HG03439 (cell line): ENCODE measurements at regions not wholly inside any gene's neighbourhood (a gene's known extent, or its start where the extent isn't known, plus 50 kb on each side); places are given as distances from the start of the nearest gene placed in this dataset.
"Not testable (repeated sequence)": the region's sequence is repeated elsewhere in the genome, so short reads cannot be mapped to it uniquely, and the experiment has no call there.

Experiments
- ATAC-seq: cut with Tn5 transposase; IDR thresholded peaks from one replicate; pipeline ENCODE4 v1.9.1; 2021; ENCODE audit warnings: mild to moderate bottlenecking, moderate library complexity; ENCODE audit not compliant: unreplicated experiment

DNA sequence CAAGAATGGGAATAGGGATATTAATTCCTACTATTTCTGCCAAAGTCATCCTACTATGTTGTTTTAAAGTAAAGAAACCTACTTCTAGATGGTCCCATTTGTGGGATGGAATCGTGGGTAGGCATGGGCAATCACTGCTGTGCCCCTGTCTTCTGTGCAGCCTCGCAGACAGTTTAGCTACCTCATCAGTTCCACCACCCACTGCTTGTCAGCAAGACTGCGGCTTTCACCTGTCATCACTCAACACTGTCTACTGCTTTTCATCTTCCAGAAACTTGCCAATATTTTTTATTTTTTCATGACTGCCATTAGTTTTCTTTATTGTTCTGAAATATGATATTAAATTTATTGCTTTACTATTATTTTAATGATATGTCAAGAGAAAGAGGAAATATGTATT lies 368.1 kb upstream of the KYNU start:
- no peak for ATAC-seq

DNA sequence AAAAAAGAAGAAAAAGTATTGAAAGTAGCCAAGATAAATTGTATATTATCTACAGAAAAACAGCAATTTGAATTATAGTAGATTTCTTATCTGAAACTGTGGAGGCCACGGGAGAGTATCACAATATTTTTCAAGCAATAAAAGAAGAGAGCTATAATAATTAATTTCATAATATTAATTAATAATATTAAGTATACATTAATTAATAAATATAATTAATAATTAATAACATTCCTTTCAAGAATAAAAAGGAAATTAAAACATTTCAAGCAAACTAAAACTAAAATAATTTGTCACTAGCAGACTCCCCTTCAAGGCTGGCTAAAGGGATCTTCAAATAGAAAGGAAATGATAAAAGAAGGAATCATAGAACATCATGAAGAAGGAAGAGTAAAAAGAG lies 372.7 kb upstream of the KYNU start:
- ATAC-seq, result no peak

DNA sequence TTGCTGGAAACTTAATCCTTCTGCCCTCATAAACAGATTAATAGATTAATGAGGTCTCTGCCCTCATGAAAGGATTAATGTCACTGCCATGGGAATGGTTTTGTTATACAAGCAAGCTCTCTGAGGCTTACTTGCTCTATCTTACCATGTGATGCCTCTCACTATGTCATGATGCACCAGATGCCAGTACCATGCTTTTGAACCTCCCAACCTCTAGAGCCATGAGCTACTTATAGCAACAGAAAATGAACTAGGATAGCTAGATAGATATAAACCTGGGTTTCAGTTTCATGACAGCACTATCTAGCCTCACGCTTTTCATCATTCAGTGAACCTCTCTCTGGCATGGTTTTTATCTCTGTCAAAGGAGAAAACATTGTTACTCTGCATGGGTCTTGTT lies 371.6 kb upstream of the LRP1B start:
- ATAC-seq, result no peak

DNA sequence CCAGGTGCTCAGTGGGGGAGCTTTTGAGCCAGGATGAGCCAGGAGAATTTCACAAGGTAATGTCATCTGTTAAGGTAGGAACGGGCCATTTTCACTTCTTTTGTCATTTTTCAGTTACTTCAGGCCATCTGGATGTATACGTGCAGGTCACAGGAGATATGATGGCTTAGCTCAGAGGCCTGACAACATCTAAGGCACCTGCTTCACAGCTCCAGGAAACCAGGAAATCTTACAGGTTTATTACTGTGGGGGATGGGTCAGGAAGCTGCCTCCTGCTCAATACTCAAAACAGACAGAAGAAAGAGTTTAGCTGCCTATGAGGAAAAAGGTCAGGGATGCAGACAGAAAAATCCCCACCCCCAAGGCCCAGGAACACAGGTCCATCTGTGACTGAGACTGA lies 364.3 kb upstream of the LRP1B start:
- ATAC-seq, result no peak

DNA sequence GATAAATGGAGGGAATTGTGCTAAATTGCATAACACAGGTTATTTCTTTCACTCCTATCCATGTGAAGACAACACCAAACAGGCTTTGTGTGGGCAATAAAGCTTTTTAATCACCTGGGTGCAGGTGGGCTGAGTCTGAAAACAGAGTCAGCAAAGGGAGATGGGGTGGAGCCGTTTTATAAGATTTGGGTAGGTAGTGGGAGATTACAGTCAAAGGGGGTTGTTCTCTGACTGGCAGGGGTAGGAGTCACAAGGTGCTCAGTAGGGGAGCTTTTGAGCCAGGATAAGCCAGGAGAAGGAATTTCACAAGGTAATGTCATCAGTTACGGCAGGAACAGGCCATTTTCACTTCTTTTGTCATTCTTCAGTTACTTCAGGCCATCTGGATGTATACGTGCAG lies 358.8 kb upstream of the LRP1B start:
- ATAC-seq, result not testable (repeated sequence)

DNA sequence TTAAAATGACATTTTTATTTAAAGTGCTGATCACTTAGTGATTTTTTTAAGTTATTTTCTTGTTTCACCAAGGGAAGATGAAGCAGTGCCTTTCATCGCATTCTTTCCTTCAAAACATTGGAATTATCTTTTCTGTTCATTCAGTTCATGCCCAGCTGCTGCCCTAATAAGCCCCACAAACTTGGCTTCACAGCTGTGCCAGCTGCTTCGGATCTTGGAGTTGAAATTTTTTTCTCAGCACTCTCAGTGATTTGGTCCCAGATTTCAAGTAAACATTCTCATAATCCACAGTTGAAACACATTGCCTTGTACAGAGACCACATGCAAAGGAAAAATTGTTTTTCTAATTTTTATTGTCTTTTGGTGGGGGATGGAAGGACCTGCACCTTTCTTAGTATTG lies 353.3 kb upstream of the LRP1B start:
- no peak for ATAC-seq

DNA sequence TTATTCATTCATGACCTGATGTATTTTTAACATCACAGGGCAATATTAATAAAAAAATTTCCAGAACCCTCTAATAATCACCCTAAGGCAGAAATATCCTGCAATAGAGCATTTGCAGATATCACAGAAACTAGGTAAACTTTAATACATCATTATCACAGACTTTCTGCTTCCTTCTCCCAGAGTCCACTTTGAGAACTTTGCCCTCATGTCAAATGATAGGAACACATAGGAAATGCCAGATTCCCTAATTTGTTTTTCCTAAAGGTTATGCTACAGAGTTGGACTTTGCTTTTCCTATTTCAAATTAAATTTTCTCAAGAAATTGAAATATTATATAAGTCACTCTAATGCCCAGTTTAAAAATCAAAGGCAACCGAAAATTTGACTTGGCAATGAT lies 352.8 kb upstream of the LRP1B start:
- no peak for ATAC-seq

DNA sequence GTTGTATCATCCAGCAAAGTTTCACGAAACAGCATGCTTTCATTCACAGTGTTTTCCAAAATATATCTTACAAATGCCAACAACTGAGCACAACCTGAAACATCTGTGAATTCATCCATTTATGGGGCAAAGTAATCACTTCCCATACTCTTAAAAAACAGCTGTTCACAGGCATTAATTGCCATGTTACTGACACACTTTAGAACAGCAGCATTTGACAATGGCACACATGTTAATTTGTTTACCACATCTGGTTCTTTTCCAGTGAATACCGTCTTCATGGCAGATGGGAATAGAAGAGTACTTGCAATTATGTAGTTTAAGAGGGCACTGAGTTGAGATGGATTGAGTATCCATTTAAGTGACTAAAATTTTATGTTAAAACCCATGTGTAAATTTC lies 347.4 kb upstream of the LRP1B start:
- ATAC-seq, result no peak

DNA sequence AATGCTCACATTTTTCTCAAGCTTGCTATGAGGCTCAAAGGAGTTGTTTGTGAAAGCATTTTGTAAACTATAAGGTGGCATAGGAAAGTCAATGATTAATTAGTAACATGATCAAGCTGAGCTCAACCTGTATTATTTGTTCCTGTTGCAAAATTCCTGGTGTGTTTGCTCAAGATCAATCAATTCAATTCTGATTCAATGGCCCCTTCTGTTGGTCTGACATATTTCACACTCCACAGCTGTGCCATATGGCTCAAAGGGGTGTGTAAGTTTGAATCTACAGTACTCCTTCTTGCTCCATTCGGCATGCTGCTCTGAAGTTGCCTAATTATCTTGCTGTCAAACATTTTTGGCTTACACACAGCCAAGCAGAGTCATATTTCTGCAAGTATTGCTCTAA lies 341.6 kb upstream of the LRP1B start:
- ATAC-seq, result no peak

DNA sequence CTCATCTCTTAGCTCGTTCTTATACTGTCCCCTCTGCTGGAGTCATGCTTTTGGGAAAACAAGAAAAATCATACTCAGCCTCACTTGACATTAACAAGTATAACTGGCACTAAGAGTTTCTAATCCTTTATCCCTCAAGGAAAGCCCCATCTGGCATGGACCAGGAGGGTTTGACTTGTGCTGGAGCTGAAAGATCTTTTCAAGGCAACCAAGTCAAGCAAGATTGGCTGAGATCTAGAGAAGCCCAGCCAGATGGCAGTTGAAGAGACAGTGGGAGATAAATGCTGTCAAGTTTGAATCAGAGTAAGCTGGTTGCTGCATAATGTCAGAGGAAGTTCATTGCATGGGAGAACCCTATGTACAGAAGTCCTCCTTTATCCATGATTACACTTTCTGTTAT lies 336.5 kb upstream of the LRP1B start:
- no peak for ATAC-seq

DNA sequence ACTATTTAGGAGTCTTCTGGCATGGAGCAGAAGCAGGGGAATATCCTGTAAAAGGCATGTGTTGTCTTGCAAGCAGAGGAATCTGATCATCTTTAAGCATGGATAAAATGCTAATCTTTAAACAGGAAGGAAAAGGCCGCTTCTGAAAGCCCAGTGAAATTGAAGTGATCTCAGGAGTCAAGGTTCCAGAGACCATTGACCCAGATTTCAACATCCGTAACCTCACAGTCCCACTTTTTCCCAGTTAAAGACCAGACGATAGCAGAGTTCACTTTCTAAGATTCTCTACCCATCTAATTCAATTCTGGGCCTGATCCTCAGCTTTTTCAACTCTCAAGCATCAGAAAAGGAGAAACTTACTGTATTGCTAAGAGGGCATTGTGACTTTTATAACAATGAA lies 332.2 kb upstream of the LRP1B start:
- ATAC-seq, result no peak

DNA sequence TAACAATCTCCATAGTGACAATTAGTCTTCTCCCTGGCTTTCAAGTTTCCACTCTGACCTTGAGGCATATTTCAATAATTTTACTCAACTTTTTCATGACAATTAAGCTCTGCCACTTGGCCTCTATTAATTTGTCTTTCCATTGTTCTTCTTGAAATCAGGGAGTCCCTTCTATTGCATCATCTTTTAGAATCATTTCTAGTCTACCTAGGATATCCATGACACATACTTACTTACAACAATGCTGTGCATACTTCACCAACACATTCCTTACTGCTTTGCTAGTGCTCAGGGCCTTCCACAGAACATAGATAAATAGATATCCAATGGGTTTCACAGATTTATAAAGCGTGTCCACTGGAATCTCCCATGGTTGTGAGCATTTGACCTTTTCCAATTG lies 331.5 kb upstream of the LRP1B start:
- ATAC-seq, result no peak

DNA sequence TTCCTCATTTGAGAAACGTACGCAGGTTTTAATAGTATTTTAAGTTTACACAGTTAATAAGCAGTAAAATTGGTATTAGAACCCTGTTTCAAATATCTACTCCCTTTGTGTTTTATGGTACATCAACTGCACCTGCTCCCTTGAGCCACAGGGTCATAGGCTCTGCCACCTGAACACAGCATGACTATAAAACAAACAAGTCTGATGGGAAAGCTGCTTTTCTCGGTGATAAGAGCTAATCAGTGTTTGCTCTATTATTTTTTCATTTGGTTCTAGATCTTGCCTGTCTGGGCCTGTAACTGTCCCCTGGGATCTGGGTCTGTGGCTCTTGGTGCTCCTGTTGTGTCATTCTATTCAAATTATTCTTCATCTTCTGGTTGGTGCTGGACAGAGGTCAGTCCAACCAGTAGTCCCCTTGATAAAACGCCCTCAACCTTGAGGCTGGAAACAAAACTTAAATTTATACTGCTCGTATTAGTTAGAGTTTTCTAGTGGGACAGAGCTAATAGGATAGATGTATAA lies 314.8 kb upstream of the LRP1B start:
- no peak for ATAC-seq

DNA sequence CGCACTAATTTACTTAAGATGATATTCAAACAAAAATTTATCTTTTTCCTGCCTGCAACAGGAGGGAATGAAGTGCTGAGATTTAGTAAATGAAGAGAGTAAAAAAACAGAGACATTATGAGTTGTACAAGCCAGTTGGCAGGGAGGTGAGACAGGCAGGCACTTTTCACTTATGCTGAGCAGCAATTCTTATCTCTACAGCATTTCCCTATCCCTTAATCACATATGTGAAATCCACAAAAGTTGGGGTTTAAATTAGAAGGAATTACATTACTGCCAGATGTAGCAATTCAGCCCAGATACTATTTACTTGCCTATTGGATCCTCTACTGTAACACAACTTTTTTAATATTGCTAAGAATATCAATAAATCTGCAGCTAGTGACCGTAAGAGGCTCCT lies 314.2 kb upstream of the LRP1B start:
- ATAC-seq, result no peak

DNA sequence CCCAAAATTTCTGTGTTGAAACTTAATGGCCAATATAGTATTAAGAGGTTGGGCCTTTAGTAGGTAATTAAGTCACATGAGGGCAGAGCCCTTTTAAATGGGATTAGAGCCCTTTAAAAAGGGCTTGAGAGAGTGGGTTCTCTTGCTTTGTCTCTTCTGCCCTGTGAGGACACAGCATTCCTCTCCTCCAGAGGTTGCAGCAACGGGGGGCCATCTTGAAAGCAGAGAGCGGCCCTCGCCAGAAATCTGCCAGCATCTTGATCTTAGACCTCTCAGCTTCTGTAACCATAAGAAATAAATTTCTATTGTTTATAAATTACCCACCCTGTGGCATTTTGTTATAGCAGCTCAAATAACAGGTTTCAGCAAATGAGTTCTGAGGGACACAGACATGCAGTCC lies 305.0 kb upstream of the LRP1B start:
- no peak for ATAC-seq

DNA sequence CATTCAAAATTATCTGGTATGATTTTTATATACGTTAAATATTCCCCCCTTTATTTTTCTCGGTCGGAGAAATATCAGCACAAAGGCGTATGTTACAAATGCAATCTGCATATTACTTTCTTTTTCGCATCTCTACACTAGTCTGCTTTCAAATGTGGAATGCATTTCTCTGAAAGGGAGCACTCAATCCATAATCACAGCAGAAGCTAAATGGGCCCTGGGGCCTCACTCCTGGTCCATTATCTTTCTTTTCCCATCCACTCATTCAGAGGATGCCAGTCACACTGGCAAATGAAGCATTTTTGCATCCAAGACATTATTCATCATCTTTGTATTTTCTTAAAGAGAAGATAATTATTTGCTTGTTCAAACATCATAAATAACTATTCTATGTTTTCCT lies 295.2 kb upstream of the LRP1B start:
- ATAC-seq, result no peak

DNA sequence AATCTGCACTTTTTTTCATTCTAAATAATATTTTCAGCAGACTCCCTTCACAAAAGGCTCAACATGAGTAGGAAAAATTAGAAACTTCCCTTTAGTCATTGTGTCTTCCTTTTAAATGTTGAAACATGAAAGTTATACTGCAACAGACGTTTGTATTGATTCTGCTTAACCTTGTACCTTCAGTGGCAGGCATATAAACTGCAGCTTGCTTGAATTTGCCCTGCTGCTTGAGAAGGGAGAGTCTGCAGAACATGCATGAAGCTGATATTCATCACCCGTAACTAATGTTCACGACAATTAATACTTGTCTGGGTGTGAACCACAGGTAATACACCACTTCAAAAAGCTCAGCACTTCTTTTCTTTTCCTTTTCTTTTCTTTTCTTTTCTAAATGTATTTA lies 294.7 kb upstream of the LRP1B start:
- ATAC-seq, result no peak

DNA sequence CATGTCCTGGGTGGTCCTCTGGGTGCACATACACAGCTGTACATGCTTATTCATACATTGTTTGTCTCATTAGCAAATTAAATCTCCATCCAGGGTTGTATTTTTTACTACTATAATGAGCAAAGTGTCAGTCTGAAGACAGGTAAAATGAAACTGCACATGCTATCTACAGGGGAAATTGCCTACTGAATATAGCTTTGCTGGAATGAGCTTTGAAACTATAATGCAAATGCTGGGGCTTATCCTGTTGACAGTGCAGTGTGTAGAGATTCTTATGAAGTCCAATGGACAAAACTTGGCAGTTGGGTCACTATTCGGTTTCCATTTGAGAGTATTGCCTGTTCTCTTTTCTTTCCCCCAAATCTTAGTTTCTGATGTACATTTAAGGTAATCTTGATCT lies 292.8 kb upstream of the LRP1B start:
- ATAC-seq, result no peak

DNA sequence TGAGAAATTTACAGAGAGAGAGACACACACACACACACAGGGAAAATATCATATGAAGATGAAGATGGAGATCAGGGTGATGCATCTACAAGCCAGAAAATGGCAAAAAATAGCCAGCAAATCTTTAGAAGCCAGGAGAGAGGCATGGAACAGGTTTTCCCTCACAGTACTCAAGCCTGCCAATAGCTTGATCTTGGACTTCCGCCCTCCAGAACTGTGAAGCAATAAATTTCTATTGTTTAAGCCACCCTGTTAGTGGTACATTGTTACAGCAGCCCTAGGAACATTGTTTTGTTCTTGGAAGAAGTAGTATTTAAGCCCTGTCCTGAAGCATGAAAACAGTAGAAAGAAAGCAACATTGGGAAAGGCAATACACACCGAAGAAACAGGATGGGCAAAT lies 292.0 kb upstream of the LRP1B start:
- no peak for ATAC-seq

DNA sequence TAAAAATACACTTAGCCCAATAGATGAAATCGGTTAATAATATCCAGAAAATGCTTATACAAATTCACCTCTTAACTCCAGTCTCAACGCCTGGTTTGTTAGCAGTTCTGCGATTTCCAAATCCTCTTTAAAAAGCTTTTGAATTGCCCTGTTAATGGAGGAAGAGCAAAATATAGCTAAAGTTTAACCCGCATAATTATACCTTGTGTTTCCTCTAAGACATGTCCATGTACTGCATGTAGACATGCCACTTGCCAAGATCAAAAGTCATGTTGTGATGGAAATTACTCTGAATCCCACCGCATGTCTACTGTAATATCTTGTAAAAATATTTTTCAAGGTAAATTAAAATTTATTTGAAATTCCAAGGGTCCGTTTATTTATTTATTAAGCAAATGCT lies 291.2 kb upstream of the LRP1B start:
- ATAC-seq, result no peak

DNA sequence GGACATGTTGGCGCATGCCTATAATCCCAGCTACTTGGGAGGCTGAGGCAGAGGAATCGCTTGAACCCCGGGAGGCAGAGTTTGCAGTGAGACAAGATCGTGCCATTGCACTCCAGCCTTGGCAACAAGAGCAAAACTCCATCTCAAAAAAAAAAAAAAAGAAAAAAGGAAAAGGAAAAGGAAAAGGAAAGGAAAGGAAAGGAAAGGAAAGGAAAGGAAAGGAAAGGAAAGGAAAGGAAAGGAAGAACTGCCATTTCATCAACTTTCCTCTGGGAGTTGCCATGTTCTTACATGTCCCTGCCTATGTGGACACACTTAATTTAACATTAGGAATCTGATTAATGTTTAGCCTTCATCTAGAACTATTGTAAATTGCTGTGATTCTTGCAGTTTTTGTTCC lies 287.9 kb upstream of the LRP1B start:
- not testable (repeated sequence) for ATAC-seq

DNA sequence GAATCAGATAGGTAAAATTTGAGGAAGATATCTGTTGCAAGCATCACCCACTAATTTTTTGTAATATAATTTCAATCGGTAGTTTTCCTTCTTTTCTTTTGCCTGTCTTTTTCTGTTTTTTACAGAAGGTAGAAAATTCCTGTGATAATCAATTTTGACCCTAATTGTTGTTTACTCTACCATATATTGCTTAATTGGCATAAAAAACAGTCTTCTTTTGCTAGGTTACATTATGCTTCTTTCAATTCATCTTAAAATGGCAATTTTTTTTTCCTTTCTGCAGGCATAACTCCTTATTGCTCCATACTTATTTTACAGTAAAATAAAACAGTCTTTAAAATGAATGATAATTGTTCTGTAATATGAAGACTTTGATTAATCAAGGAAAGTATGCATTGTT lies 286.2 kb upstream of the LRP1B start:
- no peak for ATAC-seq

DNA sequence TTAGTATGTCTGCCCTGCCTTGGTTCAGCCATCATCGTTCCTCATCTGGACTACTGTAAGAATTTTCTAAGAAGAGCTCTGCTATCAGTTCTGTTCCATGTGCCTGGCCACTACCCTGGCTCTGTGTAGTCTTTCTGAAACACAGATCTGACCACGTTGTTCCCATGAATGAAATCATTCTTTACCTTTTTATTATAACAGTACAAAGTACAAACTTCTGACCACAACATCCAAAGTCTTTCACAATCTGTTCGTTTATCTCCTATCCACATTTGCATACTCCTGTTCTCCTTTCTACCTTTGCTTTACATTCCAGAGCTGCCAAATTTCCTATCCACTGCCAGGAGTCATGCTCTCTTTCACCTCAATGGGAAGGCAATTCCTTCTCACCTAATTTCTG lies 284.6 kb upstream of the LRP1B start:
- no peak for ATAC-seq

DNA sequence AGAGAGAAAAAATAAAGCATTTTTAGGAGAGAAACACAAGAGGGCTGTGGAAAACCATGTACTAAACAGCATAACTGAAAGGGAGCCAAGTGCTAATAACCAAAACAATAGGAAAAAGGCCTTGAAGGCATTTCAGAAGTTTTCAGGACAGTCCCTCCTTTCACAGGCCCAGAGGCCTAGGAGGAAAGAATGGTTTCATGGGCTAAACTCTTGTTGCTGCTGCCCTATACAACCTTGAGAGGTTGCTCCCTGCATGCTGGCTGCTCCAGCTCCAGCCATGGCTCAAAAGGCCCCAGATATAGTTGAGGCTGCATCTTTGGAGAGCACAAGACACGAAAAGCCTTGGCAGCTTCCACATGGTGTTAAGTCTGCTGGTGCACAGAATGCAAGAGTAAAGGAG lies 267.4 kb upstream of the LRP1B start:
- ATAC-seq, result no peak
